CD1c-positive myeloid dendritic cell (primary cell): ENCODE measurements at regions not wholly inside any gene's neighbourhood (a gene's known extent, or its start where the extent isn't known, plus 50 kb on each side); places are given as distances from the start of the nearest gene placed in this dataset.

Experiments
- DNase-seq: peaks from one replicate; pipeline ENCODE4 v3.0.0-alpha.2; 2016; ENCODE audit errors: extremely low spot score

- DNase-seq, result no peak
Observed at GRCh38 chrX:15983034-15983433, 128.4 kb upstream of the AP1S2 start.

GRCh38 chrX:15977644-15978043 lies 123.0 kb upstream of the AP1S2 start:
- DNase-seq, result peak; percentile 2

- DNase-seq, result peak; percentile 27
Observed at GRCh38 chrX:15976396-15976795, 121.8 kb upstream of the AP1S2 start.

GRCh38 chrX:15973946-15974345 lies 119.3 kb upstream of the AP1S2 start:
- peak; percentile 1 for DNase-seq

GRCh38 chrX:15973299-15973698 lies 118.7 kb upstream of the AP1S2 start:
- peak; percentile 60 for DNase-seq

GRCh38 chrX:15971696-15972095 lies 117.1 kb upstream of the AP1S2 start:
- no peak for DNase-seq

GRCh38 chrX:15963858-15964257 lies 109.2 kb upstream of the AP1S2 start:
- DNase-seq, result no peak

- DNase-seq, result no peak
Observed at GRCh38 chrX:15960237-15960636, 105.6 kb upstream of the AP1S2 start.

DNA sequence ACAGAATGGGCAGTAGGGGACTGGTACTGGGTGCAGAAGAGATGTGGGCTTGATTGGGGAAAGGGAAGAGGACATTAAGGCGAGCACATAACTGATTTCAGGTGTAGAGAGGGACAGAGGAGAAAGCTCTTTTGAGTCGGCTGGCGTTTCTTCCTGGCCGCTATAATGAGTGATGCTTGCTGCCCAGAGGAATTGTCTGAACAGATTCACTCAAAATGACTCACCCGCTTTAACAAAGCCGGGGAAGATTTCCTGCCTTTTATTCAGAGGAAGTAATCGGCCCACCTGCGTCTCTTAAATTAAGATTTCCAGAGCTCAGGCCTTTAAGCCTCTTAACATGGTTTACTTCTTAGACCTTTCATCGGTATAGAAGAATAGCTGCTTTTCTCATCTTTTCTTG lies 102.1 kb upstream of the AP1S2 start:
- DNase-seq, result no peak

- DNase-seq, result no peak
Observed at GRCh38 chrX:15953801-15954200, 99.2 kb upstream of the AP1S2 start.

DNA sequence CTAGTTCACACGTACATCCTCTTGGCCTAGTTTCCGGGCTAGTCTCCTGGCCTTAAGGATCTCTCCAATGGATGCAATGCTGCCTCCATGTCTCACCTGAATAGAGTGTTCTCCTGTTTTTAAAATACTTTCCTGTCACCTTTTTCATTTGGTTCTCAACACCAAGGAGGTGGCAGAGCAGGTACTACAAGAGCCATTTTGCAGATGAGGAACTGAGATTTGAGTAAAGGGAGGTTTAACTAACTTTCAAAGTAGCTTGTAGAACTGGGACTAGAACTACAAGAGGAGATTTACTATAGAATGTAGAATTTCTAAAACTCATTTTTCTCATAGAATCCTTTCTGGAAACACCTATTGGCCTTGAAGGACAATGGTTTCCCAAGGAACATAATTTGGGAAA lies 97.6 kb upstream of the AP1S2 start:
- DNase-seq, result no peak

- DNase-seq, result no peak
Observed at GRCh38 chrX:15948318-15948660, 93.7 kb upstream of the AP1S2 start.

DNA sequence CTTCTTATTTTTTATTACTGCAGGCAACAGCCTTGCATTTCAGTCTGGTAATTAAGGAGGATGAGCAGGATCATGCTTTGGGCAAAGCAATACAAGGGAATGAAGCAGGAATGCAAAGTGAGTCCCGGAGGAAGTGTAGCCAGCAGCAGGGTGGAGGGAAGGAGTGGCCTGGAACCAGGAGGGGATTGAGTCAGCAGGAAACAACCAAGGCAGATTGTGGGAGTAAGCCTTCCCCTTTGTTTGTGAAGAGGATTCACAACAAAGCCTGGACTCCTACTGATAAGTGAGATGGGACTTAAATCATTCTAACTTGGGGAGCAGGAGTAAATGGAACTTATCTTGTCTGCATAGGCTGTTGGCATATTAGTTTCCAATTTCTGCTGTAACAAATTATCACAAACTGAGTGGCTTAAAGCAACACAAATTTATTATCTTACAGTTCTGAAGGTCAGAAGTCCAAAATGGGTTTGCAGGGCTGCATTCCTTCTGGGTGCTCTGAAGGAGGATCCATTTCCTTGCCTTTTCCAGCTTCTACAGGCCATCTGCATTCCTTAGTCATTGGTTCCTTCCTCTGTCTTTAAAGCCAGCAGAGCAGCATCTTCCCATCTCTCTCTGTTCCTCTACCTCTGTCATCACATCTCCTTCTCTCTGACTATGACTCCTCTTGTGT lies 93.2 kb upstream of the AP1S2 start:
- peak; percentile 24 for DNase-seq

DNA sequence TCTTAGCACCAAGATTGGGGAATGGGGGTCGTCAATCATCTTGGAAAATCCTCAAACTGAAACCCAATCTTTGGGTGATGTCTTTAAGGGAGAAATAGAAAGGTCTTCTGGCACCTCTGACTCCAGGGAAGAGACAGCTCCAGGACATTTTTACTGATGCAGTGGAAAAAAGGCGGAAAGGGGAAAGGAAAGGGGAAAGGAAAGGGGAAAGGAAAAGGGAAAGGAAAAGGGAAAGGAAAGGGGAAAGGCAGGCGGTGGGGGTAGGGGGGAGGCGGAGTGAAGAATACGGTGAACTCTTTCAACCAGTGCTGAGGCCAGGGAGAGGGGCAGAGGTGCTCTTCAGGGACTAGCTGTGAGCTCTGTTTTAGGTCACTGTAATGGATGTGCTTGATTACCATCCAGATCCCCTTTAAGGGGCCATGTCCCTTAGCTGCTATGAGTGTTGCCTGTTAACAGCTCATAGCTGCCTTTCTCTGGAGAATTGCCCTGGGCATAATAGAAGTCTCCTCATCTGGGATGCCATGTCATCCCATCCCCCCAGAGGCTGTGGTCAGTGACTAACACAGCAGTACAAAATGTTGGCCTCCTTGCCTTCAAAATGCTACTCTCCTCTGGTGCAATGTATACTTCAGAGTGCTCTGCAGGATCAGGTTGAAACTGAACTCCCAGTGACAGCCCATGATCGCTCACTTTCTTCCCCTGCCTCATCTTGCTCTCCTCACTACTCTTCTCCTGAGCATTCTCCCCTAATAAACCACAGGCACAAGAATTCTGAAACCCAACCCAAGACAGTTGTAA lies 92.4 kb upstream of the AP1S2 start:
- no peak for DNase-seq

DNA sequence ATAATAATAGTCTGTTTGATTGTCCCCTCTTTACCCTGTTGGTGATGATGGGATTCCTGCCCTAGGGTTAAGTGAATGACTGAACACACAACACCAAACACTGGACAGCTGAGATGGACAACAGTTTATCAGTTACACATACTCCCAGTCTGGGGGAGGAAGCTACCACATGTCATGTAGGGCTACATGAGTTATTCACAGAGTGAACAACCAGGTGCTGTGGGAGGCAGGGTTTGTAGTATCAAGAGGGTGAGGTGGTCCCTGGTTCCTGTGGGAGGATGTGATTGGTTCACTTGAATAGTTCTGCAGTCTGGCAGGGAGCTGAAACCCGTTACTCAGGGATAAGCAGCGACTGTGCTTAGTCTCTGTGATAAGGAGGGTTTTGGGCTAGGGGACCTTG lies 88.8 kb upstream of the AP1S2 start:
- DNase-seq, result no peak

DNA sequence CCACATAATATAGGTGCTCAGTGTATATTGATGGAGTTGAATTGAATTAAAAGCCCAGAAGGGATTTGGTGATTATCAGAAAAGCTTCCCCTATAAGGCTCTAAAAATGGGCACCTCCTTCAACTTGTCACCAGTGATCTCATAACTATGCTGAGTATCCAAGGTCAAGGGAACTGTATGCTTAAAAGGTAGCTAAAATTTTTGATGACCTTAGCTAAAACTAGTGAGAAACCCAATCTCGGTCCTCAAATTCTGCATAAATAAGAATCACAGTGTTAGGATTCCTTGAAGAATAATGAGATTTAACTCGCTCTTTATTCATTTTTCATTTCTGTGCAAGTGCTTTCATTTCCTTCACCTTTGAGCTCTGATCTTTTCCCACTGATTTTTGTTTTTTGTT lies 87.7 kb upstream of the AP1S2 start:
- no peak for DNase-seq

DNA sequence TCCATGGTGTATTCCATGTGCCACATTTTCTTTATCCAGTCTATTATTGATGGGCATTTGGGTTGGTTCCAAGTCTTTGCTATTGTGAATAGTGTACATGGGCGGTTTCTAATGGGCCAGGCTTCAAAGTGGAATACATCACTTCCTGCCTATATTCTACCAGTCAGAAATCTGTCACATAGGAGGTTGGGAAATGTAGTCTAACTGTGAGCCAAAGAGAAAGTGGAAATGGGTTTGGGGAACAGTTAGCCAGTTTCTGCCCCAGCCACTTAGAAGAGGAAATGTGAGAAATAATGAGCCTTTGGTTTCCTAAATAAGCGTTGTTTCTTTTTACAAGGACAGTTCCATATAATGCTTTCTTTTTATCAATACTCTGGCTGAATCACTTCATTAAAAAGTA lies 85.1 kb upstream of the AP1S2 start:
- peak; percentile 66 for DNase-seq

- no peak for DNase-seq
Observed at GRCh38 chrX:15938072-15938471, 83.5 kb upstream of the AP1S2 start.

DNA sequence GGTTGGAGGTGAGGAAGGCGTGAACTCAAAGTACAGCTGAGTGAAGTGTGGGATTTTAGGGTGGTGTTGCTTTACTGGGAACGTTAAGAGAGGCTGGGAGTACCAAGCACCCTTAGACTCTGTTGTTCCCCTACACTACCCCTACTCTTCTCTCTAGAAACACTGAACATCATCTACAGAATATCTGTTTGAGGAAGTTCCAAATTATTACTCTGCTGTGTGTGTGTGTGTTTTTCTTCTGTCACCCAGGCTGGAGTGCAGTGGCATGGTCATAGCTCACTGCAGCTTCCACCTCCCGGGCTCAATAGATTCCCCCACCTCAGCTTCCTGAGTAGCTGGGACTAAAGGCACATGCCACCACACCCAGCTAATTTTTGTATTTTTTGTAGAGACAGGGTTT lies 76.7 kb upstream of the AP1S2 start:
- no peak for DNase-seq

GRCh38 chrX:15930585-15930984 lies 76.0 kb upstream of the AP1S2 start:
- DNase-seq, result no peak

DNA sequence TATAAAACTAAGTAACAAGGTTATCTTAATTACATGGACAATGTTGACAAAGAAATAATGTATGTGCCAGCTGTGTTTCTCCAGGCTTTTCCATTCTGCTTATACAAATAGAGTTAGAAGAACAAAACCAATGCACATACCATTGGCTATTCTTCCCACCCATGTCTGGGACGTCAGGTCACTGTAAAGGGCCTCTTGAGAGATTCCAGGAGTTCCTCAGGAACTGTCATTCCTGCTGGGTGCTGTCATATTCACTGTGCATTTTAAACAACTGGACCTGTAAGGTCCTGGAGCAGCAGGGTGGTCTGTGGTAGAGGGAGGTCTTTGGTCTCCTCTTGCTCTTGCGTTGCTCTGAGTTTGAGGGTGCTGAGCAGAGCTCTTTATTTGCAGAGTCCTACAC lies 74.6 kb upstream of the AP1S2 start:
- DNase-seq, result no peak

GRCh38 chrX:15926622-15927021 lies 72.0 kb upstream of the AP1S2 start:
- no peak for DNase-seq

DNA sequence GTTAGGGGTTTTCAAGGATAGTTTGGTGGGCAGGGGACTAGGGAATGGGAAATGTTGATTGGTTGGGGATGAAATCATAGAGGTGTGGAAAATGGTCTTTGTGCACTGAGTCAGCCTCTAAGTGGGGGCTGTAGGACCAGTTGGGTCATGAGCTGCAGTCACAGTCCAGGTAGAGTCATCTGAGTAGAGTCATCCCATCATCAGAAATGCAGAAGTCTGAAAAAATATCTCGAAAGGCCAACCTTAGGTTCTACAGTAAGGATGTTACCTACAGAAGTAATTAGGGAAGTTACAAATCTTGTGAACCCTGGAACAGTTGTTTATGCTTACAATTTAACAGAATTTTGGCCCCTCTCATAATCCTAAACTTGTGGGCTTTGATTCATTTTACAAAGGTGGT lies 63.4 kb upstream of the AP1S2 start:
- peak; percentile 25 for DNase-seq

- DNase-seq, result no peak
Observed at GRCh38 chrX:15916704-15917084, 62.1 kb upstream of the AP1S2 start.
